Liver (tissue), 3 donors: ENCODE measurements at regions not wholly inside any gene's neighbourhood (a gene's known extent, or its start where the extent isn't known, plus 50 kb on each side); places are given as distances from the start of the nearest gene placed in this dataset.

Experiments used
- CTCF ChIP-seq: fragments of 150-350 bp; IDR thresholded peaks from 2 replicates; pipeline ENCODE4 v1.5.1; 2017; ENCODE audit warnings: improper control_type of control experiment, low read depth, low read length; ENCODE audit not compliant: missing input control
- GABPA ChIP-seq, 2 donors: IDR thresholded peaks in 1 of 2; conservative IDR thresholded peaks in 1 of 2; 2 replicates each; pipeline ENCODE4 v1.6.1; 2016; ENCODE audit warnings: antibody characterized with exemption in 2 of 2, mild to moderate bottlenecking in 1 of 2, moderate library complexity in 1 of 2
- JUND ChIP-seq, 2 donors: IDR thresholded peaks; 2 replicates each; pipeline ENCODE4 v1.6.1; 2016; ENCODE audit warnings: antibody characterized with exemption in 2 of 2
- MAX ChIP-seq: IDR thresholded peaks from 2 replicates; pipeline ENCODE4 v1.6.1; 2016; ENCODE audit warnings: antibody characterized with exemption
- RAD21 ChIP-seq, 2 donors: IDR thresholded peaks; 2 replicates each; pipeline ENCODE4 v1.6.1; 2016; ENCODE audit warnings: antibody characterized with exemption in 2 of 2, mild to moderate bottlenecking in 2 of 2
- ZBTB33 ChIP-seq: IDR thresholded peaks from 2 replicates; pipeline ENCODE4 v1.6.1; 2016; ENCODE audit warnings: antibody characterized with exemption
- donor health status: healthy.
- donor health status: healthy.

GRCh38 chr7:21355406-21355874 is 72.4 kb upstream of the SP4 start:
- TF ChIP-seq CTCF, result no peak
- TF ChIP-seq MAX, result no peak
- TF ChIP-seq GABPA (IDR thresholded peaks at IDR 0.05 in 1 of 2, conservative IDR thresholded peaks at IDR 0.05 in 1 of 2), result no peak
- TF ChIP-seq ZBTB33, result no peak
- no peak for TF ChIP-seq RAD21 (IDR thresholded peaks at IDR 0.05)
- no peak for TF ChIP-seq JUND (IDR thresholded peaks at IDR 0.05)
